ENCODE measurements at regions not wholly inside any gene's neighbourhood (a gene's known extent, or its start where the extent isn't known, plus 50 kb on each side); places are given as distances from the start of the nearest gene placed in this dataset.

GRCh38 chr5:133809801-133810200, 158.6 kb downstream of the C5orf15 start:
- H3K27ac Mint-ChIP-seq = no peak overlapping the region
- H2BK12ac ChIP-seq (ENCODE audit: insufficient read length, low read depth, low read length) = no peak overlapping the region
- H3K56ac ChIP-seq (ENCODE audit: insufficient read length, low read depth, low read length) = no peak overlapping the region
- H3K9ac ChIP-seq (ENCODE audit: extremely low read depth, insufficient read length, low read length) = no peak overlapping the region
- no peak overlapping the region for H2AFZ ChIP-seq (ENCODE audit: low read length)
- no peak overlapping the region for H3K4me2 ChIP-seq (ENCODE audit: insufficient read depth, insufficient read length, low read length)
- no peak overlapping the region for H4K5ac ChIP-seq (ENCODE audit: insufficient read length, low read depth, low read length)
- H3K36me3 Mint-ChIP-seq (ENCODE audit: insufficient read depth in 1 of 3, low read depth in 3 of 3) = peaks cover 0 to 2% (median 0%) of the 10 kb centered on the region in 3 experiments; a peak in 1 of 7 replicates
- H3K18ac ChIP-seq (ENCODE audit: insufficient read length, low read depth, low read length) = no peak overlapping the region
- no peak overlapping the region for H2BK5ac ChIP-seq (ENCODE audit: insufficient read length, low read length)
- no peak overlapping the region for H3K4me3 Mint-ChIP-seq
- DNase-seq = no peak
- H2AK5ac ChIP-seq (ENCODE audit: insufficient read length, low read length) = no peak overlapping the region
- H4K91ac ChIP-seq (ENCODE audit: insufficient read length, low read depth, low read length) = no peak overlapping the region
- H3K4me1 ChIP-seq (ENCODE audit: insufficient read depth, low read length) = no peaks in the 10 kb centered on the region; the same call in 1 of the 2 replicates
- no peaks in the 10 kb centered on the region for H3K79me1 ChIP-seq (ENCODE audit: insufficient read depth, low read depth, low read length, poor library complexity, severe bottlenecking)
- no peak overlapping the region for H2BK15ac ChIP-seq (ENCODE audit: low read depth, low read length)
- no peaks in the 10 kb centered on the region for H3K79me2 ChIP-seq (ENCODE audit: insufficient read depth, low read length)
- H3K14ac ChIP-seq (ENCODE audit: insufficient read depth, low read length) = no peak overlapping the region
- no peak overlapping the region for H3K4ac ChIP-seq (ENCODE audit: low read depth, low read length)
- H3K23ac ChIP-seq (ENCODE audit: insufficient read length, low read depth, low read length) = no peak overlapping the region
- no peak for TF ChIP-seq CTCF (conservative IDR thresholded peaks at IDR 0.05)
- H2BK120ac ChIP-seq (ENCODE audit: low read depth, low read length, poor library complexity, severe bottlenecking) = no peak overlapping the region
- H3K9me3 Mint-ChIP-seq = peaks cover 2 to 3% of the 10 kb centered on the region in 2 experiments; a peak in 3 of 5 replicates
- peaks cover 5 to 10% of the 10 kb centered on the region in 2 experiments; a peak in 3 of 4 replicates for H3K4me1 Mint-ChIP-seq
- no peaks in the 10 kb centered on the region for H3K23me2 ChIP-seq (ENCODE audit: insufficient read length, low read depth, low read length, poor library complexity, severe bottlenecking)
- no peak overlapping the region for H2BK20ac ChIP-seq (ENCODE audit: low read depth, low read length, poor library complexity, severe bottlenecking)
- no peak overlapping the region for H3T11ph ChIP-seq (ENCODE audit: low read length)
- H3K27ac ChIP-seq (ENCODE audit: insufficient read length, low read depth, low read length) = no peak overlapping the region
- H3K27me3 ChIP-seq (ENCODE audit: insufficient read depth, low read length) = no peaks in the 10 kb centered on the region
- no peak overlapping the region for H4K8ac ChIP-seq (replicated peaks; ENCODE audit: insufficient read length, low read depth, low read length)
- H3K9me3 ChIP-seq (ENCODE audit: control insufficient read depth, low read depth, low read length) = no peaks in the 10 kb centered on the region
- no CpG with 5 or more reads among the region's 2 CpGs for WGBS (ENCODE audit: extremely low coverage, insufficient read length, low lambda C conversion rate)
- peaks cover 2% of the 10 kb centered on the region for H4K20me1 ChIP-seq (ENCODE audit: control insufficient read depth, insufficient read depth, insufficient read length)
- peaks cover 12% of the 10 kb centered on the region for H3K27me3 Mint-ChIP-seq (ENCODE audit: low read depth)
